ENCODE measurements at regions not wholly inside any gene's neighbourhood (a gene's known extent, or its start where the extent isn't known, plus 50 kb on each side); places are given as distances from the start of the nearest gene placed in this dataset.
"Not testable (repeated sequence)": the region's sequence is repeated elsewhere in the genome, so short reads cannot be mapped to it uniquely, and the experiment has no call there.

- no peak overlapping the region for H2AFZ ChIP-seq (ENCODE audit: insufficient read depth, low read depth, low read length, poor library complexity, severe bottlenecking)
- H3K9me3 ChIP-seq (replicated peaks in 1 of 2; ENCODE audit: control insufficient read depth in 1 of 2, insufficient read depth in 1 of 2, low read length in 2 of 2): peaks cover 3 to 5% of the 10 kb centered on the region in 2 donors
- no peak for DNase-seq
- TF ChIP-seq, protein P1, sequence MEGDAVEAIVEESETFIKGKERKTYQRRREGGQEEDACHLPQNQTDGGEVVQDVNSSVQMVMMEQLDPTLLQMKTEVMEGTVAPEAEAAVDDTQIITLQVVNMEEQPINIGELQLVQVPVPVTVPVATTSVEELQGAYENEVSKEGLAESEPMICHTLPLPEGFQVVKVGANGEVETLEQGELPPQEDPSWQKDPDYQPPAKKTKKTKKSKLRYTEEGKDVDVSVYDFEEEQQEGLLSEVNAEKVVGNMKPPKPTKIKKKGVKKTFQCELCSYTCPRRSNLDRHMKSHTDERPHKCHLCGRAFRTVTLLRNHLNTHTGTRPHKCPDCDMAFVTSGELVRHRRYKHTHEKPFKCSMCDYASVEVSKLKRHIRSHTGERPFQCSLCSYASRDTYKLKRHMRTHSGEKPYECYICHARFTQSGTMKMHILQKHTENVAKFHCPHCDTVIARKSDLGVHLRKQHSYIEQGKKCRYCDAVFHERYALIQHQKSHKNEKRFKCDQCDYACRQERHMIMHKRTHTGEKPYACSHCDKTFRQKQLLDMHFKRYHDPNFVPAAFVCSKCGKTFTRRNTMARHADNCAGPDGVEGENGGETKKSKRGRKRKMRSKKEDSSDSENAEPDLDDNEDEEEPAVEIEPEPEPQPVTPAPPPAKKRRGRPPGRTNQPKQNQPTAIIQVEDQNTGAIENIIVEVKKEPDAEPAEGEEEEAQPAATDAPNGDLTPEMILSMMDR (IDR thresholded peaks at IDR 0.05): no peak
- intact Hi-C loops (cut with micrococcal nuclease): no loop called here
- no peak overlapping the region for H3K4me3 ChIP-seq (replicated peaks in 1 of 3; ENCODE audit: low read depth in 2 of 3, low read length in 3 of 3)
- Mint-ChIP-seq H3K27me3 (ENCODE audit: low read depth in 3 of 3) (peaks cover 0 to 2% (median 1%) of the 10 kb centered on the region in 3 donors), H3K36me3 (no peaks in the 10 kb centered on the region), H3K4me1 (no peaks in the 10 kb centered on the region), H3K4me3 (no peak overlapping the region), H3K9me3 (peaks cover 0 to 16% (median 8%) of the 10 kb centered on the region in 7 donors), H3K27ac (no peak overlapping the region)
- WGBS (ENCODE audit: insufficient coverage): no CpG with 5 or more reads among the region's 1 CpG
- H3K27me3 ChIP-seq (ENCODE audit: control insufficient read depth in 2 of 2, insufficient read depth in 2 of 2, low read length in 2 of 2): no peaks in the 10 kb centered on the region
- H4K20me1 ChIP-seq (ENCODE audit: insufficient read depth, low read length): no peaks in the 10 kb centered on the region
- no peak overlapping the region for H3K9ac ChIP-seq (ENCODE audit: insufficient read depth, low read length, poor library complexity, severe bottlenecking)
- H3K36me3 ChIP-seq (replicated peaks in 1 of 2; ENCODE audit: control insufficient read depth in 1 of 2, insufficient read depth in 2 of 2, low read length in 2 of 2): no peaks in the 10 kb centered on the region
- no peaks in the 10 kb centered on the region for H3K4me1 ChIP-seq (ENCODE audit: control insufficient read depth in 1 of 2, insufficient read depth in 2 of 2, low read length in 2 of 2)
- H3K27ac ChIP-seq (ENCODE audit: low read depth in 1 of 2, low read length in 2 of 2): no peak overlapping the region
- no peaks in the 10 kb centered on the region for H3K79me2 ChIP-seq (ENCODE audit: insufficient read depth, low read length)
- no peak overlapping the region for H3K4me2 ChIP-seq (replicated peaks; ENCODE audit: extremely low read depth, low read length, poor library complexity, severe bottlenecking)
These were observed 101.6 kb upstream of the MPHOSPH6 start for GRCh38 chr16:82271636-82272035.

GRCh38 chr16:82267675-82268074 lies 97.7 kb upstream of the MPHOSPH6 start:
- not testable (repeated sequence) for H3K9me3 ChIP-seq (replicated peaks in 1 of 2; ENCODE audit: control insufficient read depth in 1 of 2, insufficient read depth in 1 of 2, low read length in 2 of 2); H3K79me2 ChIP-seq (ENCODE audit: insufficient read depth, low read length); H3K27me3 ChIP-seq (ENCODE audit: control insufficient read depth in 2 of 2, insufficient read depth in 2 of 2, low read length in 2 of 2); H3K36me3 ChIP-seq (replicated peaks in 1 of 2; ENCODE audit: control insufficient read depth in 1 of 2, insufficient read depth in 2 of 2, low read length in 2 of 2); H3K27me3 Mint-ChIP-seq (ENCODE audit: low read depth in 3 of 3); H2AFZ ChIP-seq (ENCODE audit: insufficient read depth, low read depth, low read length, poor library complexity, severe bottlenecking); H3K4me3 ChIP-seq (replicated peaks in 1 of 3; ENCODE audit: low read depth in 2 of 3, low read length in 3 of 3); DNase-seq; H3K27ac ChIP-seq (ENCODE audit: low read depth in 1 of 2, low read length in 2 of 2); H3K36me3 Mint-ChIP-seq; H3K4me1 Mint-ChIP-seq; H4K20me1 ChIP-seq (ENCODE audit: insufficient read depth, low read length); H3K4me2 ChIP-seq (replicated peaks; ENCODE audit: extremely low read depth, low read length, poor library complexity, severe bottlenecking); H3K9ac ChIP-seq (ENCODE audit: insufficient read depth, low read length, poor library complexity, severe bottlenecking); H3K4me1 ChIP-seq (ENCODE audit: control insufficient read depth in 1 of 2, insufficient read depth in 2 of 2, low read length in 2 of 2); H3K4me3 Mint-ChIP-seq
- intact Hi-C loops (cut with micrococcal nuclease): loop anchor here in 1 of 2 donors (10.0 kb wide), 1 partner anchor 947 kb away; no protein-coding TSS in a partner anchor
- Mint-ChIP-seq H3K9me3 (peaks cover 0 to 12% (median 8%) of the 10 kb centered on the region in 7 donors), H3K27ac (peak overlapping the region in 2 of 7 donors; percentile 30 to 80)
- WGBS (ENCODE audit: insufficient coverage): 8% methylated on average over 1 of the region's 1 CpG

Data from CD14-positive monocyte (primary cell).